SK-N-SH (cell line): ENCODE measurements at regions not wholly inside any gene's neighbourhood (a gene's known extent, or its start where the extent isn't known, plus 50 kb on each side); places are given as distances from the start of the nearest gene placed in this dataset.

Experiments
- CTCF ChIA-PET: fragments of 300-600, 350-600 bp; formaldehyde crosslinking; extraction: SDS; loops from one replicate; lab custom pipeline; 2021; lab: Yijun Ruan, JAX
- POLR2A ChIA-PET: fragments of 350-600 bp; sonication (Branson Sonifier 250); formaldehyde crosslinking; extraction: SDS; loops from one replicate; lab custom pipeline; 2020; ENCODE audit warnings: antibody characterized with exemption, inconsistent platforms; lab: Yijun Ruan, JAX
- DNase-seq: peaks from one replicate; pipeline ENCODE4 v3.0.0; 2012
- H2AFZ ChIP-seq: fragments of 200-600 bp; sonication (generic); 2 replicates; pipeline ENCODE4 v1.8.1; 2016; ENCODE audit warnings: antibody characterized with exemption, mild to moderate bottlenecking, low read depth
- H3F3A ChIP-seq: fragments of 200-600 bp; sonication (generic); replicated peaks from 2 replicates; pipeline ENCODE3; 2016; ENCODE audit warnings: antibody characterized with exemption, mild to moderate bottlenecking; ENCODE audit not compliant: insufficient read depth
- H3K27ac ChIP-seq, 2 experiments: fragments of 200-500 bp in 1 of 2; fragments of 200-600 bp in 1 of 2; sonication (Bioruptor generic) in 1 of 2; sonication (generic), shearing (Covaris generic) in 1 of 2; 2 replicates each; pipeline versions ENCODE4 v1.5.1 to v1.6.1; 2014 to 2016; ENCODE audit warnings: low read depth in 2 of 2, inconsistent platforms in 1 of 2, low read length in 1 of 2, mild to moderate bottlenecking in 1 of 2, mixed read lengths in 1 of 2
- H3K27me3 ChIP-seq: fragments of 200-600 bp; sonication (generic), shearing (Covaris generic); 2 replicates; pipeline ENCODE4 v1.6.1; 2016; ENCODE audit warnings: mixed run types; ENCODE audit not compliant: insufficient read depth
- H3K36me3 ChIP-seq, 2 experiments: fragments of 200-500 bp in 1 of 2; fragments of 200-600 bp in 1 of 2; sonication (Bioruptor generic) in 1 of 2; sonication (generic) in 1 of 2; replicated peaks in 1 of 2; 2 replicates each; pipeline versions ENCODE3 to v1.5.1; 2014 to 2016; ENCODE audit warnings: low read length in 1 of 2, mild to moderate bottlenecking in 1 of 2; ENCODE audit not compliant: insufficient read depth in 2 of 2, control insufficient read depth in 1 of 2
- H3K4me1 ChIP-seq, 2 experiments: fragments of 200-500 bp in 1 of 2; fragments of 200-600 bp in 1 of 2; sonication (Bioruptor generic) in 1 of 2; sonication (generic), shearing (Covaris generic) in 1 of 2; 2 replicates each; pipeline versions ENCODE4 v1.5.1 to v1.6.1; 2014 to 2016; ENCODE audit warnings: low read depth in 1 of 2, low read length in 1 of 2, mixed run types in 1 of 2; ENCODE audit not compliant: insufficient read depth in 2 of 2, control insufficient read depth in 1 of 2
- H3K4me2 ChIP-seq: fragments of 200-600 bp; sonication (generic), shearing (Covaris generic); 2 replicates; pipeline ENCODE4 v1.6.1; 2017; ENCODE audit warnings: mixed run types
- H3K4me3 ChIP-seq, 2 experiments: fragments of 200-500 bp in 1 of 2; fragments of 200-600 bp in 1 of 2; sonication (Bioruptor generic) in 1 of 2; sonication (generic), shearing (Covaris generic) in 1 of 2; 2 replicates each; pipeline versions ENCODE4 v1.5.1 to v1.8.1; 2014 to 2016; ENCODE audit warnings: low read depth in 2 of 2, inconsistent platforms in 1 of 2, low read length in 1 of 2, mild to moderate bottlenecking in 1 of 2, mixed read lengths in 1 of 2, moderate library complexity in 1 of 2
- H3K79me2 ChIP-seq: fragments of 200-600 bp; sonication (generic); 2 replicates; pipeline ENCODE4 v1.8.1; 2017; ENCODE audit warnings: mild to moderate bottlenecking; ENCODE audit not compliant: insufficient read depth
- H3K9ac ChIP-seq: fragments of 200-600 bp; sonication (generic); 2 replicates; pipeline ENCODE4 v1.6.1; 2017; ENCODE audit warnings: mixed run types
- H3K9me2 ChIP-seq: fragments of 200-600 bp; sonication (generic); 2 replicates; pipeline ENCODE4 v1.6.1; 2017; ENCODE audit warnings: mixed run types
- H3K9me3 ChIP-seq: fragments of 200-600 bp; sonication (generic); 2 replicates; pipeline ENCODE4 v1.6.1; 2017; ENCODE audit warnings: mixed run types, mild to moderate bottlenecking, moderate library complexity
- H4K20me1 ChIP-seq: fragments of 200-600 bp; sonication (generic); 2 replicates; pipeline ENCODE4 v1.6.1; 2017; ENCODE audit warnings: mild to moderate bottlenecking, mixed run types; ENCODE audit not compliant: insufficient read depth
- CHD2 ChIP-seq: fragments of 150-350 bp; IDR thresholded peaks from 2 replicates; pipeline ENCODE4 v1.6.1; 2018; ENCODE audit warnings: low read length; ENCODE audit not compliant: partially characterized antibody
- CTCF ChIP-seq: fragments of 200-600 bp; sonication (generic); IDR thresholded peaks from 2 replicates; pipeline ENCODE4 v1.6.1; 2017; ENCODE audit warnings: antibody characterized with exemption, mild to moderate bottlenecking, moderate library complexity
- EP300 ChIP-seq, 2 experiments: IDR thresholded peaks; 2 replicates each; pipeline versions ENCODE4 v1.4.0 to v1.6.1; 2012; ENCODE audit warnings: borderline replicate concordance in 1 of 2, low read depth in 1 of 2, low read length in 1 of 2
- EZH2phosphoT487 ChIP-seq: fragments of 200-600 bp; sonication (generic); IDR thresholded peaks from 2 replicates; pipeline ENCODE4 v1.6.1; 2017; ENCODE audit warnings: low read depth, mixed run types, mild to moderate bottlenecking, antibody characterized with exemption, moderate library complexity, borderline replicate concordance
- GABPA ChIP-seq: IDR thresholded peaks from 2 replicates; pipeline ENCODE4 v1.4.0; 2012; ENCODE audit warnings: low read depth, mild to moderate bottlenecking
- GATA2 ChIP-seq: sonication (generic); formaldehyde crosslinking; IDR thresholded peaks from 2 replicates; pipeline ENCODE4 v1.5.0; 2020; ENCODE audit warnings: mild to moderate bottlenecking, missing genetic modification reagents
- JUND ChIP-seq: IDR thresholded peaks from 2 replicates; pipeline ENCODE4 v1.4.0; 2012
- MAX ChIP-seq: IDR thresholded peaks from 2 replicates; pipeline ENCODE4 v1.4.0; 2012; ENCODE audit warnings: low read depth
- MEF2A ChIP-seq: IDR thresholded peaks from 2 replicates; pipeline ENCODE4 v1.4.0; 2012; ENCODE audit warnings: low read depth, borderline replicate concordance
- MXI1 ChIP-seq: IDR thresholded peaks from 2 replicates; pipeline ENCODE4 v1.6.1; 2012; ENCODE audit warnings: mild to moderate bottlenecking, low read depth, low read length, improper control_type of control experiment
- NFIC ChIP-seq: IDR thresholded peaks from 2 replicates; pipeline ENCODE4 v1.4.0; 2012; ENCODE audit warnings: borderline replicate concordance
- NRF1 ChIP-seq: IDR thresholded peaks from 2 replicates; pipeline ENCODE4 v1.6.1; 2012; ENCODE audit warnings: low read depth, mild to moderate bottlenecking, low read length
- RAD21 ChIP-seq: IDR thresholded peaks from 2 replicates; pipeline ENCODE4 v1.6.1; 2012; ENCODE audit warnings: mild to moderate bottlenecking, low read length
- RCOR1 ChIP-seq: fragments of 150-350 bp; IDR thresholded peaks from 2 replicates; pipeline ENCODE4 v1.6.1; 2017; ENCODE audit warnings: antibody characterized with exemption, low read length
- REST ChIP-seq: IDR thresholded peaks from 2 replicates; pipeline ENCODE4 v1.6.1; 2012; ENCODE audit warnings: mild to moderate bottlenecking, low read depth, low read length, moderate library complexity
- RFX5 ChIP-seq: IDR thresholded peaks from 2 replicates; pipeline ENCODE4 v1.6.1; 2012; ENCODE audit warnings: mild to moderate bottlenecking, improper control_type of control experiment, low read length
- RXRA ChIP-seq: IDR thresholded peaks from 2 replicates; pipeline ENCODE4 v1.4.0; 2012; ENCODE audit warnings: low read depth, mild to moderate bottlenecking, borderline replicate concordance
- SIN3A ChIP-seq: IDR thresholded peaks from 2 replicates; pipeline ENCODE4 v1.6.1; 2012; ENCODE audit warnings: low read depth, mild to moderate bottlenecking, low read length, moderate library complexity, borderline replicate concordance
- SMC3 ChIP-seq: IDR thresholded peaks from 2 replicates; pipeline ENCODE4 v1.6.1; 2012; ENCODE audit warnings: low read depth, low read length, improper control_type of control experiment
- TCF12 ChIP-seq: IDR thresholded peaks from 2 replicates; pipeline ENCODE4 v1.4.0; 2012
- USF1 ChIP-seq: IDR thresholded peaks from 2 replicates; pipeline ENCODE4 v1.4.0; 2012; ENCODE audit warnings: low read depth, borderline replicate concordance
- YY1 ChIP-seq: IDR thresholded peaks from 2 replicates; pipeline ENCODE4 v1.4.0; 2012; ENCODE audit warnings: low read depth, mild to moderate bottlenecking
- ZBTB33 ChIP-seq: IDR thresholded peaks from 2 replicates; pipeline ENCODE4 v1.4.0; 2012; ENCODE audit warnings: low read depth, borderline replicate concordance
- WGBS: methylation state at CpG from one replicate; pipeline ENCODE4 v1.1.6; 2017; ENCODE audit warnings: low lambda C conversion rate; 5-methylcytosine and 5-hydroxymethylcytosine counted together

- TF ChIP-seq SIN3A (no peak), USF1 (no peak), ZBTB33 (no peak), GABPA (no peak), EZH2phosphoT487 (no peak)
- TF ChIP-seq, all 33 proteins: peak for 0
These were observed 126.8 kb upstream of the ABI3BP start (continued) for GRCh38 chr3:101120039-101120438.

GRCh38 chr3:101119535-101119934, 126.3 kb upstream of the ABI3BP start:
- Histone ChIP-seq H3K36me3 (no peaks in the 10 kb centered on the region), H3K9me2 (no peaks in the 10 kb centered on the region), H3K9ac (no peak overlapping the region), H3K4me2 (no peak overlapping the region), H3K4me3 (no peak overlapping the region), H3K9me3 (no peaks in the 10 kb centered on the region), H4K20me1 (no peaks in the 10 kb centered on the region), H3K27ac (no peak overlapping the region), H3K4me1 (no peaks in the 10 kb centered on the region; a peak in 1 of 4 replicates), H2AFZ (peak overlapping the region; percentile 36; the same call in 1 of the 2 replicates), H3K27me3 (no peaks in the 10 kb centered on the region), H3K79me2 (no peaks in the 10 kb centered on the region), H3F3A (no peaks in the 10 kb centered on the region)
- POLR2A ChIA-PET: no interaction called here
- 24% methylated on average over 3 of the region's 3 CpGs for WGBS
- no peak for DNase-seq
- CTCF ChIA-PET: interaction anchor here (1.0 kb wide), 1 partner anchor 8 kb away, joined by 3 read pairs; no protein-coding TSS in a partner anchor
- TF ChIP-seq CHD2 (no peak), GATA2 (no peak), NRF1 (no peak), CTCF (no peak), NFIC (no peak), REST (no peak), SIN3A (no peak), RCOR1 (no peak), MXI1 (no peak), EZH2phosphoT487 (no peak), JUND (peak; percentile 85), MAX (peak; percentile 40; the same call in 1 of the 2 replicates), RAD21 (no peak), TCF12 (peak; percentile 66), RFX5 (no peak), YY1 (no peak), EP300 (IDR thresholded peaks at IDR 0.05; ENCODE audit: borderline replicate concordance in 1 of 2, low read depth in 1 of 2, low read length in 1 of 2) (peak in 1 of 2 experiments; percentile 54; a peak in 1 of 4 replicates), MEF2A (0 out of 2 replicates have a peak, but pooled peaks have one; percentile 37), SMC3 (no peak), RXRA (no peak)
